ENCODE measurements at regions not wholly inside any gene's neighbourhood (a gene's known extent, or its start where the extent isn't known, plus 50 kb on each side); places are given as distances from the start of the nearest gene placed in this dataset.

- no peak for DNase-seq
Measured at GRCh38 chr6:120924214-120924613, 410.1 kb downstream of the TBC1D32 start.

GRCh38 chr6:120918137-120918536, 416.1 kb downstream of the TBC1D32 start:
- DNase-seq = no peak

- DNase-seq = no peak
Measured at GRCh38 chr6:120916844-120917243, 417.4 kb downstream of the TBC1D32 start.

- no peak for DNase-seq
Measured at GRCh38 chr6:120913486-120913885, 420.8 kb downstream of the TBC1D32 start.

- no peak for DNase-seq
Measured at GRCh38 chr6:120908767-120909166, 425.5 kb downstream of the TBC1D32 start.

GRCh38 chr6:120903836-120904235, 430.4 kb downstream of the TBC1D32 start:
- DNase-seq = no peak

DNA sequence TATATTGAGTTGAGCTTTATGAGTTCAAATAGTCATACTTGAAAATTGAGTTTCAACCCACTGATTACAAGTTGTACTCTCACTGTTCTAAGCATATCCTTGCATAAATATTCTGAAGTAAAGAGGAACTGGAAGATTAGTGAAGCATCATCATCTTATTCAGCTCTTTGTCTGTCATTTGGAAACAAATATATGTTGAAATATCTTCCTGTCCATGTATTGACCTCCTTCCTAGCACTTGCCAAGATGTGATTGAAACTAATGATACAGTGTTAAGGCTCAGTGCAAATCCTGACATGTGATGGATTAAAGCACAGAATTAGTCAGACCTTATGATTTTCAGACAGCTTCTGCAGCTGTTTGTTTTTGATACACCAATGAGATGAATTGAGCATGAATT, 434.3 kb downstream of the TBC1D32 start:
- DNase-seq = no peak

DNA sequence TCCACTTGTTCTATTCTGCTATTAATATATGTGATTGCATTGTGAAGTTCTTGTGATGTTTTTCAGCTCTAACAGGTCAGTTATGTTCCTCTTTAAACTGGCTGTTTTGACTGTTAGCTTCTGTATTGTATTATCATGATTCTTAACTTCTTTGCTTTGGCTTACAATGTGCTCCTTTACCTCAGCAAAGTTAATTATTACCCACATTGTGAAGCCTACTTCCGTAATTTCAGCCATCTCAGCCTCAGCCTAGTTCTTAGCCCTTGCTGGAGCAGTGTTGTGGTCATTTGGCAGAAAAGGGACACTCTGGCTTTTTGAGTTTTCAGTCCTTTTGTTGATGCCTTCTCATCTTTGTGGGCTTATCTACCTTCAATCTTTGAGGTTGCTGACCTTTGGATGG, 440.2 kb downstream of the TBC1D32 start:
- no peak for DNase-seq

- DNase-seq = no peak
Measured at GRCh38 chr6:120876931-120877330, 457.3 kb downstream of the TBC1D32 start.

DNA sequence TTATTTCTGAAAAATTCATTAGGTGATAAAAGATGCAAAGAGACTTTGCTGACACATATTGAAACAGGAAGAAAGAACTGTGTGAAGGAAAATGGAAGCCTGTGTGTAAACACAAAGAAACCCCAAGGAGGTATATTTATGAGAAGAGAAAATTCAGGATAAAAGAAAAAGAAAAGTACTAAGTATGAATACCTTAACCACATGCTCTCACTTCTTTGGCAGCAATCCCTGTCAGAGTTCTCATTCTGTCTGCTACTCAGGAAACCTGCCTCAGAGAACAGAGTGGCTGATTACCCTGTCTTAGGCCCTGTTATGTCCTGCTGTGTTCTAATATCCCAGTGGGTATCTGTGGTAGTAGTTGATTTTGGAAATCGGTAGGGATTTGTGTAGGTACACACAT, 457.9 kb downstream of the TBC1D32 start:
- DNase-seq = no peak

GRCh38 chr6:120875900-120876299, 458.4 kb downstream of the TBC1D32 start:
- DNase-seq = no peak

GRCh38 chr6:120874422-120874821, 459.9 kb downstream of the TBC1D32 start:
- DNase-seq = no peak

DNA sequence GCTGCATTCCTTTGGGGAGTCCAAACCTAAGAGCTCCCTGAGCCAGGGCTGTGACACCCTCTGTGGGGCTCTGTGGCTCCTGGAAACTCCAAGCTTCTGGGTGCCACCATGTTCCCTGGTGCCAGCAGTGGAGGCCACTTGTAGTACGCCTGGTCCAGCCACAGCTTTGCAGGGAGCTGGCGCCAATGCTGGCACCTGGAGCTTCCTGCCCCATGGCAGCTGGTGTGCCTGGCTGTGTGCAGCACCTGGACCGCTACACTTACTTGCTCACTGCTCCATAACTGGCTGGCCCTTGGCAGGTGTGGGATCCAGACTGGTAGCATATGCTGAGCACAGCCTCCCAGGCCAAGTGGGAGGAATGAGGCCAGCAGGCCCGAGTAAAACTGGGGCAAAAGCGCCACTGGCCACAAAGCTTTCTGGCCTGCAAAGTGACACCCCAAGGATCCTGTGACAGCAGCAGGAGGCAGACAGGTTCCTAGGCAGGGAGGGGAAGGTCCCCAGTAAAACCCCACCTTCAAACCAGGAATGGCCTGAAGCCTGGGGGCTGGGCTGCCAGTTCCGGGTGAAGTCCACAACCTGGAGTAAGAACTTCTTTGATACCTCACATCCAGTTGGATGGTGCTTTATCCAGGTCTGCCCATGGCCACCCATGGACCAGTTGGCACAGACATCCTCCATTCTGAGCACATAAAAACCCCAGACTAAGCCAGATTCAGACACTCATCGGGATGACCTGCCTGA, 461.0 kb downstream of the TBC1D32 start:
- DNase-seq = no peak

GRCh38 chr6:120872262-120872578, 462.1 kb downstream of the TBC1D32 start:
- DNase-seq = no peak

DNA sequence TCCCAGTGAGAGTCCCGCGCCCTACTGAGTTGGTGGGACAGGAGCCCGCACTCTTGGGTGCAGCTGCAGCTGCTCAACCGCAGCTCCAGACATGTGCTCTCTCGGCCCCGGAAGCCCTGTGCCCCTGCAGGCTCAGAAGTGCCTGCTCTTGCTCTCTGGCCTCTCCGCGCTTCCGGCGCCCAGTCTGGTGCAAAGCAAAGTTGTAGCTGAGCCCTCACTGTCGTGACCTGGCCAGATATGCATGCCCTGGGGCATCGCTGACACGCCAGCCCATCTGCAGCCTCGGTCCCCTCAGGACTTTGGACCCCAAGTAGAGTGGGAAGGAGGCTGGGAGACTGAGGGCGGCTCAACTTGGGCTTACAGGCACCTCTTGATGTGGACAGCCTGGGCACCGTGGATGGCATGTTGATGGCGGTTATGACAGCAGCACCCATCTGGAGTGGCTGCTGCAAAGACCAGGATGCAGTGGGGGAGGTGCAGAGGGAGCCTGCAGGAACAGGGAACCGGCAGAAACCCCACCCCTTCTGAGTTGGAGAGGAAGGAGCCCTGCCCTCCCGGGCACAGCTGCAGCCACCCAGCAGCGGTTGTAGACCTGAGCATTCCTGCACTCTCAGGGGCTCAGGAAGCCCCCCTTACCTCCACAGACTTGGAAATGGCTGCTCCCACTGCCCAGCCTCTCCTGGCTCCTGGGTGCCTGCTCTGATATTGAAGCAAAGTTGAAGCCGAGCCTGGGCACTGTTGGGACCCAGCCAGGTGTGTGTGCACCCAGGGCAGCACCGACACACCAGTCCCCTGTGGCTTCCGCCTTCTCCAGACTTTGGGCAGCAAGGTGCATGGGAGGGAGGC, 462.6 kb downstream of the TBC1D32 start:
- DNase-seq = no peak

- no peak for DNase-seq
Measured at GRCh38 chr6:120869397-120869796, 464.9 kb downstream of the TBC1D32 start.

DNA sequence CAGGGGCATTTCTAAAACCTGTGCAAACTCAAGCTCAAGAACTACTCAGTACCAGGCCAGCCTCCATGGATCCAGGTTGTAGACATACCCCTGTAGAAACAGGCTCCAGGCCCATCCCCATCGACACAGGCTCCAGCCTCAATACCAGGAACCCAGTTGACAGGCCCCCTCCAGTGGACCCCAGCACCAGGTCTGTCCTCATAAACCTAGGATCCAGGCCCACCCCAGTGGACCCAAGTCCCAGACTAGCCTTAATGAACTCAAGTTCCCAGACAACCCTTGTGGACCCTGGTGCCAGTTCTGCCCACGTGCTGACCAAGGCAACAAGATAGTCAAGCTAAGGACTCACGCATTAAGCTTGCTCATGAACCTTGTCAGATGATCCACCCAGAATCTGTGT, 476.9 kb downstream of the TBC1D32 start:
- no peak for DNase-seq

- no peak for DNase-seq
Measured at GRCh38 chr6:120854583-120854982, 479.7 kb downstream of the TBC1D32 start.

- DNase-seq = no peak
Measured at GRCh38 chr6:120853489-120853888, 480.8 kb downstream of the TBC1D32 start.

GRCh38 chr6:120852293-120852849, 481.9 kb downstream of the TBC1D32 start:
- DNase-seq = no peak

- no peak for DNase-seq
Measured at GRCh38 chr6:120826253-120826652, 508.0 kb downstream of the TBC1D32 start.

DNA sequence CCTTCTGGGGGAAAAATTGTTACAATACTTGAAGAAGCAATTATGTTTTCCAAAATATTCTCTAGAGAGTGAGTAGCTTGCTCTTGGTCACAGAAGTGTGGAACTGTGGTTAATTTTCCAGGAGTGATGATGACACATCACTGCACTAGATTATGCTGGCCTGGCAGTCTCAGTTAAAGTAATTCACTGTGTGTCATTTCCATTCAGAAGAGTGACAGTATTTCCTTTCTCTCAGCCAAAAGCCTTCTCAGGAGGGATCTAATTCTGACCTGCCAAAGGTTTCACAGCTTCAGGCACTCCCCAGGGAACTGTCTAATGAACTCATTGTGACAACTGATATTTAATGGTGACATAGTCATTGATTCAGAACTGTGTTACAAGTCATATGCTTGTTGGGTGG, 517.5 kb downstream of the TBC1D32 start:
- no peak for DNase-seq

- DNase-seq = no peak
Measured at GRCh38 chr6:120805276-120805675, 529.0 kb downstream of the TBC1D32 start.

DNA sequence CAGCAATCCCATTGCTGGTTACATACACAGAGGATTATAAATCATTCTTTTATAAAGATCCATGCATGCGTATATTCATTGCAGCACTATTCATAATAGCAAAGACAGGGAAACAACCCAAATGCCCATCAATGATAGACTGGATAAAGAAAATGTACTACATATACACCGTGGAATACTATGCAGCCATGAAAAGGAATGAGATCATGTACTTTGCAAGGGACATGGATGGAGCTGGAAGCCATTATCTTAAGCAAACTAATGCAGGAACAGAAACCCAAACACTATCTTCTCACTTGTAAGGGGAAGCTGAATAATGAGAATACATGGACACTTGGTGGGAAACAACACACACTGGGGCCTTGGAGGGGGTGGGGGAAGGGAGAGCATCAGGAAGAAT, 529.7 kb downstream of the TBC1D32 start:
- no peak for DNase-seq
